NCI-H146 treated with DMSO at 0.1 percent for 48 hours (cell line): ENCODE measurements at regions not wholly inside any gene's neighbourhood (a gene's known extent, or its start where the extent isn't known, plus 50 kb on each side); places are given as distances from the start of the nearest gene placed in this dataset.

Experiments
- DNase-seq: peaks from one replicate; lab custom pipeline; 2025; ENCODE audit not compliant: unreplicated experiment; lab: John Stamatoyannopoulos, UW

GRCh38 chr6:122042960-122043735, 356.3 kb upstream of the HSF2 start:
- no peak for DNase-seq

DNA sequence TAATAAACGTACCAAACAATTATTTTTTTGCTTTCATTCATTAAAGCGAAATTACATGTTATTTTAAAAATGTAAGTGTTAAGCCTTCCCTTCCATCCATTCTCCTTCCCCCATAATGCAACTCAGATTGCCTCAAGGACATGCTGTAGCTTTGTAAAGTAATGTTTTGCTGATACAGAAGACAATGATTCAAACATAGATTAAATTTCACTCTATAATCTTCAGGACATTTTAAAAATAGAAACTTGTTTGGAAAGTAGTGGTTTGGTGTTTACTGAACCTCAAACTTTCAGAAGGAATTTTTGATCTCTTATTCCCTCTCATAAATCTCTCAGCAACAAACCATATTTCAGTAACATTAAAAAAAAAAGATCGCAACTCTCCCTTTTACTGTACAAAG, 350.9 kb upstream of the HSF2 start:
- no peak for DNase-seq

DNA sequence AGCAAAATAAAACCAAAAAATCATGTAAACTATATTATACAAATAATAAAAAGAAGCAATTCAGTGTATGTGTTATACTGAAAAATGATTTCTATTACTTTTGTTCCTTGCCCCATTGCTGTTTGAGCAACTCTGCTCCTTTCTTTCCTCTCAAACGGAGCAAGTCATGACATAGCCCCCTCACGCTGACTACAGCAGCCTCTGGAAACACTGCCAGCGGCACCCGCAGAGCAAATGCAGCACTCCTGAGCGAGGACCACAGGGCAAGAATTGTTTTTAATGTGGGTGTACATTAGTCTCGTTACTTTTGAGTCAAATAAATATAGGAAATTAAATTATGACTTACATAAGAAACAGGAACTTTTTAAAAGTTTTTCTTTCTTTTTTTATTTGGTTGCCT, 350.1 kb upstream of the HSF2 start:
- no peak for DNase-seq

- DNase-seq = no peak
These were observed 349.2 kb upstream of the HSF2 start for GRCh38 chr6:122050242-122050755.

GRCh38 chr6:122052346-122052900, 347.0 kb upstream of the HSF2 start:
- DNase-seq = no peak

DNA sequence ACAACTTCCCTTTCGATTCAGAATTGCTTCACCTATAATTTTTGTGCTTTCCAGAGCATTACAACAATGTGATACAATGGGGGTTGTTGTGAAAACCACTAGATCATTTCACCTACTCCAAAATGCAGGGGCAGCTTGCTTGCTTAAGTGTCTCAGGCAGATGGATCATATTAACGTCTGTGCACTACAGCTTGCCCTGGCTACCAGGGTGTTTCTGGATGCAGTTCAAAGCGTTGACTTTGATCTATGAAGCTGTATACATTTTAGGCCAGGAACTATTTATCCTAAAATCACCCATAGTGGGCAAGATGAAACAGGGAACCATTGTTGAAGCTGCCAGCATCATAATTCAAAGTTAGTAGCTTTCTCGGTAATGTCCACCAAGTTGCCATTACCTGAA, 339.5 kb upstream of the HSF2 start:
- DNase-seq = no peak

GRCh38 chr6:122061855-122062254, 337.6 kb upstream of the HSF2 start:
- DNase-seq = no peak

GRCh38 chr6:122063076-122063475, 336.4 kb upstream of the HSF2 start:
- DNase-seq = no peak

- no peak for DNase-seq
These were observed 335.7 kb upstream of the HSF2 start for GRCh38 chr6:122063761-122064160.

DNA sequence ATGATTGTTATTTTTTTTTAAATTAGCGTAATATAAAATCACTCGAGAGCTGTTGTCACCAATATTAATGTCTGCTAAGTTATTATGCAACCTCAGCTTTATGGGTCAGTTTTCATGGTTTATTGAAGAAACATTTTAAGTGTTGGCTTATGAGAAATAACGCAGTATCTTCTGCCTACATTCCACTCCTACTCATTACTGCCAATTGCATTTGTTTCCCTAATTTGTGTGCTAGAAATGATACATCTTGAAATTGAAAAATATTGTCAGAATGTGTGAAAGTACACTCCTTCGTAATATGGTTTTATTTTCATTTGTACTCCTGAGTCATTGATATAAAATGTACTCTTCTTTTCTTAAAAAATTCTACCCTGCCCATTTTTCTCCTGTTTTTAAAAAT, 333.3 kb upstream of the HSF2 start:
- no peak for DNase-seq

GRCh38 chr6:122068291-122068769, 331.1 kb upstream of the HSF2 start:
- DNase-seq = no peak

DNA sequence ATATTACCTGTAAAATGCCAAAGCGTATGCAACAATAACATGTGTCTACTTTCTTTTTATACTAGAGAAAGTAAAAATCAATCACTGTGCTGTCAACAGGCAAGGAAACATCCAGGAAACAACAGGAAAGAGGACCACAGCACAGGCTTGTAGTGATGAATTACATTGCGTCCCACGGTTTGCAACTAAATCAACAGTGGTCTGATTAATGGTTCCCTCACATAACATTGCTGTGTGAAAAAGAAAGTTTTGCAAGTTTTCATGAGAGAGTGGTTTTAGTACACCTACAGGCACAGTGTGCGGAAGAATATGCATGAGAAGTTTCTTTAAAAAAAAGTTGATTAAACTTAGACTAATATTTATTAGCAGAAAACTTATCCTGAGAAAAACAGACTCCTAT, 329.5 kb upstream of the HSF2 start:
- DNase-seq = no peak

- no peak for DNase-seq
These were observed 327.3 kb upstream of the HSF2 start for GRCh38 chr6:122072014-122072647.

GRCh38 chr6:122075084-122075838, 324.2 kb upstream of the HSF2 start:
- DNase-seq = no peak

DNA sequence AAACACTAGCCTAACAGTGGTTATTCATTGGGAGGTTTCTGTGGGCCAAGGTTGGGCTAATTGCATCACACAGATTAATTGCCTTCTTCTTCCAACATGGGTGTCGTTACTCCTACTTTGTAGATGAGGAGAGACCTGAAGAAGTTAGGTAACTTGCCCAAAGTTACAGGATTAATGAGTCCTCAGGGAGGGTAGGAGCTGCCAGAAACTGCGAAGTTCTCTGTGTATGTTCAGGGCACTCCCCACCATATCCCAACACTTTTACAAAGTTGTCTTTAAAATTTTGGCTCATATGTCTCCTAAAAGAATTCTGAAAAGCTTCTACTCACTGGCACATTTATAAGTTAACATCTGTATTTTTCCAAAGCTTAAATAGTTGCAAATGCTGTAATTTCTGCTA, 323.5 kb upstream of the HSF2 start:
- DNase-seq = no peak

GRCh38 chr6:122077603-122078002, 321.8 kb upstream of the HSF2 start:
- no peak for DNase-seq

GRCh38 chr6:122078481-122078880, 321.0 kb upstream of the HSF2 start:
- no peak for DNase-seq

- no peak for DNase-seq
These were observed 319.5 kb upstream of the HSF2 start for GRCh38 chr6:122079916-122080315.

GRCh38 chr6:122081921-122082320, 317.5 kb upstream of the HSF2 start:
- DNase-seq = no peak

DNA sequence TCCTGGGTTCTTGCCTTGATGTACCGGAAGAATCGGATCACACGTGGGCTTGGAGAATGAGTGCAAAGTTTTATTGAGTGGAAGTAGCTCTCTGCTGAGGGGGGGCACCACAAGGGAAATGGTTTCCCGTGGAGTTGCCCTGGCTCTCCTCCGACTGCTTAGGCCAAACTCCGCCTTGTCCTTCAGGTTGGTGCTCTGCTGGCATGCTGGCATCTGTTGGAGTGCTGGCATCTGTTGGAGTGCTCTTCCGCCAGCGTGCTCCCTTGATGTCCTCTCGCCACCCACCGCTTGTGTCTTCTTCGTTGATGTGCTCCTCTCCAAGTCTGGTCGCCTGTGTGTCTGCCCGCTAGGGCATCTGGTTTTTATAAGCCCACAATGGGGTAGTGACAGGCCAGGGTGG, 317.1 kb upstream of the HSF2 start:
- DNase-seq = no peak

- no peak for DNase-seq
These were observed 307.1 kb upstream of the HSF2 start for GRCh38 chr6:122092366-122092765.
